ENCODE measurements at regions not wholly inside any gene's neighbourhood (a gene's known extent, or its start where the extent isn't known, plus 50 kb on each side); places are given as distances from the start of the nearest gene placed in this dataset.
"Not testable (repeated sequence)": the region's sequence is repeated elsewhere in the genome, so short reads cannot be mapped to it uniquely, and the experiment has no call there.

DNA sequence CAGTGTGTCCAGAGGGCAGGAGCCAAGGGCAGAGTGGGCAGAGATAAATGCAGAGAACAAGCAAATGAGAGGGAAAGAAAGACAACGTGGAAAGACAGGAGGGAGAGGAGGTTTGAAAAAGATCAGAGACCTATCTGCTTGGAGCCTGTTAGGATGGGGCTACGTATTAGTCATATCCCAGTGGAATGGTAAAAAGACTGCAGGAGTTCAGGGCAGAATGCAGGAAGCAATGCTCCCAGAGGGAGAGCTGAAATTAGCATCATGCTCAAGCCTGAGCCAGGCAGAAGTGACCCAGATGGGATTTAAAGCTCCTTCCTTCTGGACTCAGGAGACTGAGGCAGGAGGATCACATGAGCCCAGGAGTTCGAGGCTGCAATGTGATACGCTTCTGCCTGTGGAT is 261.3 kb upstream of the CHRM3 start:
- H3K4me3 ChIP-seq (ENCODE audit: low read depth, low read length), result no peak overlapping the region
- DNase-seq (ENCODE audit: low read depth), result no peak
- no peak for TF ChIP-seq CTCF (IDR thresholded peaks at IDR 0.05; ENCODE audit: insufficient read depth, low read depth, low read length, missing control alignments)

DNA sequence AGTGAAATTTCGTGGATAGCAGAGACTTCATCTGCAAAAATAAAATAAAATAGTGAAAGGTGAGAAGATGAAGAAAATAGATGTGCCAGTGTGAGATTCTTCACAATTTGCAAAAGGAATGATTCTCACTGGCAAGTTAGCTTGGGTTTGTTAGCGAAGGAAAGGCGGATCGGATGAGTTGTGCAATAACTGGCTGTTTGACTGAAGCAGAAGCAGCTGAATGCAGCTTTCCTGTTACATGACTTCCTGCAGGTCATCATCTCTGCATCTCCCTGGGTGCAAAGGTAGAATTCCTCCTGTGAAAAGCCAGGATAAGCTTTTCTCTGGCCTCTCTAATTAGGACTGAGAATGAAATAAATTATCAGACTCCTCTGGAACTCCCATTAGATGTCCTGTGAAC is 263.1 kb upstream of the CHRM3 start:
- H3K4me3 ChIP-seq (ENCODE audit: low read depth, low read length), result no peak overlapping the region
- DNase-seq (ENCODE audit: low read depth), result no peak
- TF ChIP-seq CTCF (IDR thresholded peaks at IDR 0.05; ENCODE audit: insufficient read depth, low read depth, low read length, missing control alignments), result no peak

- TF ChIP-seq CTCF (IDR thresholded peaks at IDR 0.05; ENCODE audit: insufficient read depth, low read depth, low read length, missing control alignments), result no peak
- DNase-seq (ENCODE audit: low read depth), result no peak
- H3K4me3 ChIP-seq (ENCODE audit: low read depth, low read length), result no peak overlapping the region
Measured at GRCh38 chr1:239112101-239112935, 274.1 kb upstream of the CHRM3 start.

DNA sequence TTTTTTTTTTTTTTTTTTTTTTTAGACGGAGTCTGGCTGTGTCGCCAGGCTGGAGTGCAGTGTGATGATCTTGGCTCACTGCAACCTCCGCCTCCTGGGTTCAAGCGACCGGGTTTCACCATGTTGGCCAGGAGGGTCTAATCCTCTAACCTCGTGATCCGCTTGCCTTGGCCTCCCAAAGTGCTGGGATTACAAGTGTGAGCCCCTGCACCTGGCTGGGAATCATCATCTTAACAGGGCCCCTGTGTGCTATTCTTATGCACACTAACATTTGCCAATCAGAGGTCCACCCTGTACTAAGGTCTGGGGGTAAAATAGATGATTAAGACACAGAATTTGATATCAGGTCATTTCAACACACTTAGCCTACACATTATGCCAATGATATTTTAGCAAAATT is 278.7 kb upstream of the CHRM3 start:
- TF ChIP-seq CTCF (IDR thresholded peaks at IDR 0.05; ENCODE audit: insufficient read depth, low read depth, low read length, missing control alignments), result no peak
- H3K4me3 ChIP-seq (ENCODE audit: low read depth, low read length), result no peak overlapping the region
- DNase-seq (ENCODE audit: low read depth), result no peak

DNA sequence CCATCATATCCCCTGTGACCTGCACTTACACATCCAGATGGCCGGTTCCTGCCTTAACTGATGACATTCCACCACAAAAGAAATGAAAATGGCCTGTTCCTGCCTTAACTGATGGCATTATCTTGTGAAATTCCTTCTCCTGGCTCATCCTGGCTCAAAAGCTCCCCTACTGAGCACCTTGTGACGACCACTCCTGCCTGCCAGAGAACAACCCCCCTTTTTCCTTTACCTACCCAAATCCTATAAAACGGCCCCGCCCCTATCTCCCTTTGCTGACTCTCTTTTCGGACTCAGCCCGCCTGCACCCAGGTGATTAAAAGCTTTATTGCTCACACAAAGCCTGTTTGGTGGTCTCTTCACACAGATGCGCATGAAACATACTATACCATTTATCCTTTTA is 279.7 kb upstream of the CHRM3 start:
- not testable (repeated sequence) for H3K4me3 ChIP-seq (ENCODE audit: low read depth, low read length); DNase-seq (ENCODE audit: low read depth)

GRCh38 chr1:239098400-239099037 is 287.8 kb upstream of the CHRM3 start:
- no peak for DNase-seq (ENCODE audit: low read depth)
- no peak overlapping the region for H3K4me3 ChIP-seq (ENCODE audit: low read depth, low read length)
- no peak for TF ChIP-seq CTCF (IDR thresholded peaks at IDR 0.05; ENCODE audit: insufficient read depth, low read depth, low read length, missing control alignments)

DNA sequence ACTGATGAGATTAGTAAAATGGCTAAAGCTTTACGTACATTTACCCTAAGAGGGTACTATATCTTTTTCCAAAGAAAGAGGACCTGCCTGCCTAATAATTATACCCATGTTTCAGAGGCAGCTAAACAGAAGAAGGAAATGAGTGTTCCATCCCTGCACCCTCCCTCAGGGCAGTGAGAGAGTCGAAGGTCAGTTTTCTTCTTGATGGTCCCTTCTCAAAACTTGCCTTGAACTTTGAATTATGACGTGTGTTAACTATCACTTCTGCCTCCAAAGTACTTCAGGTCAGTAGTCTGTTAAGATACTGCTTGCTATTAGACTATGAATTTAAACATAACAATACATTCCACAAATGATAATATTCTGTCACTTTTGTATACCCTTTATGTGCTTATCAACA is 294.8 kb upstream of the CHRM3 start:
- no peak for TF ChIP-seq CTCF (IDR thresholded peaks at IDR 0.05; ENCODE audit: insufficient read depth, low read depth, low read length, missing control alignments)
- no peak for DNase-seq (ENCODE audit: low read depth)

More for the DNA sequence above, 294.8 kb upstream of the CHRM3 start:
- H3K4me3 ChIP-seq (ENCODE audit: low read depth, low read length), result no peak overlapping the region
